ENCODE measurements at regions not wholly inside any gene's neighbourhood (a gene's known extent, or its start where the extent isn't known, plus 50 kb on each side); places are given as distances from the start of the nearest gene placed in this dataset.

DNA sequence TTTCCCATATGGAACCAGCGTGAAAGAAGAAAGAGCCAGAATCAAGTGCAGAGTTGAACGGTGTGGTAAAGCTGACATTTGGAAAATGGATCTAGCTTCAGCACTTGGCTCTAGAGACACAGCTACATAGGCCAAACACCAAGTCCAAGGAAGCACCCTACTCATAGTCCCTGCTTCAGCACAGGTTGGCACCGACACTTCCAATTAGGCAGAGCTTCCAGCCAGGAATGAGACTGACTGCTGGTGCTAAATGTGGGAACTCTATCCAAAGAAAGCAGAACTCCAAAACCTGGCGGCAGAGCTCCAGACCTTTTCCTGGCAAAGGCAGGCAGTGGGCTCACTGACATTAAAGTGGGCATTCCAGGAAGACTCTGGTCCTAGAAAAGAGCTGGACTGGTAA, 125.4 kb upstream of the CTNNA2 start:
- no peaks in the 10 kb centered on the region; the same call in 1 of the 2 replicates for H3K9me3 ChIP-seq
- H3K27me3 ChIP-seq (ENCODE audit: low read depth) = no peaks in the 10 kb centered on the region
- no peak overlapping the region for H3K4me3 ChIP-seq
- no peak for DNase-seq (ENCODE audit: low spot score in 2 of 2)
- in situ Hi-C loops (cut with MboI; ENCODE audit: low sequenced_read_pairs) = no loop called here
- H3K36me3 ChIP-seq (replicated peaks) = no peaks in the 10 kb centered on the region
- H3K4me1 ChIP-seq = no peaks in the 10 kb centered on the region

DNA sequence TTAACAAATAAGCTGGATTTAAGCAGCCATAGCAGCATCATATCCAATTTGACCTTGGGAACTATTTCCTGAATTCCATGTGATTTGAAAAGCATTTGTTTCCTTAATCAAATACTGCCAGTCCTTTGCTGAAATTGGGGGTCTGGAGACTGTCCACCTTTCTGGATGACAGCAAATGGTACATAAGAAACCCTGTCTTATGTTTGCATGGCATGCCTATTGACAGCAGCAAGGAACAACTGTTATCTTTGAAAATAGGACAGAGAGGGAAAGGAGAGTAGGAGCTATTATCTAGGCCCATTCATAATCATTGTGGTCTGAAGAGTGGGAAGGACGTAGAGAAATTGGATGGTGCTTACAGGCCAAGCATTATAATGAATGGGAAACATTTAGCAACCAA, 129.2 kb upstream of the CTNNA2 start:
- Histone ChIP-seq H3K27me3 (ENCODE audit: low read depth) (no peaks in the 10 kb centered on the region), H3K9me3 (no peaks in the 10 kb centered on the region; the same call in 1 of the 2 replicates), H3K4me3 (no peak overlapping the region), H3K4me1 (no peaks in the 10 kb centered on the region), H3K36me3 (replicated peaks) (no peaks in the 10 kb centered on the region)
- no peak for DNase-seq (ENCODE audit: low spot score in 2 of 2)
- in situ Hi-C loops (cut with MboI; ENCODE audit: low sequenced_read_pairs) = no loop called here

DNA sequence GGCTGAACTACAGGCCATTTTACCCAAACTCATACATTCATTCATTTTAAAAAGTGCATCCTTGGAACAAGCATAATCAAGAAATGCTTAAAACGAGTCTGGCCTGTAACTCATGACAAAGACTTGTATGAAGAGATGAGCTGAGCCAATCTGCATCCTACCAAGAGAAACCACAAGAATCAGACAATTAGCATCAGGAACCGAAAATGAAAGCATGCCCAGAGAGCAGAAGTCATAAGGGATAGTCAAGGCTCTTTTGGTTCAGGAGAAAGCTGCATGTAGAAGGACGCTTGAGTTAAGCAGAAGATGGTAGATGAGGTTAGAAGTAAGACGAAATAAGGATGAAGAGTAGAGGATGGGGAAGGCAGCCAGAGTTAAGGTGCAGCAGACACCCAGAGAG, 137.0 kb upstream of the CTNNA2 start:
- no peaks in the 10 kb centered on the region for H3K27me3 ChIP-seq (ENCODE audit: low read depth)
- H3K4me1 ChIP-seq = no peaks in the 10 kb centered on the region
- no peak for DNase-seq (ENCODE audit: low spot score in 2 of 2)
- H3K9me3 ChIP-seq = no peaks in the 10 kb centered on the region
- no peak overlapping the region for H3K4me3 ChIP-seq
- in situ Hi-C loops (cut with MboI; ENCODE audit: low sequenced_read_pairs) = no loop called here
- H3K36me3 ChIP-seq (replicated peaks) = no peaks in the 10 kb centered on the region

DNA sequence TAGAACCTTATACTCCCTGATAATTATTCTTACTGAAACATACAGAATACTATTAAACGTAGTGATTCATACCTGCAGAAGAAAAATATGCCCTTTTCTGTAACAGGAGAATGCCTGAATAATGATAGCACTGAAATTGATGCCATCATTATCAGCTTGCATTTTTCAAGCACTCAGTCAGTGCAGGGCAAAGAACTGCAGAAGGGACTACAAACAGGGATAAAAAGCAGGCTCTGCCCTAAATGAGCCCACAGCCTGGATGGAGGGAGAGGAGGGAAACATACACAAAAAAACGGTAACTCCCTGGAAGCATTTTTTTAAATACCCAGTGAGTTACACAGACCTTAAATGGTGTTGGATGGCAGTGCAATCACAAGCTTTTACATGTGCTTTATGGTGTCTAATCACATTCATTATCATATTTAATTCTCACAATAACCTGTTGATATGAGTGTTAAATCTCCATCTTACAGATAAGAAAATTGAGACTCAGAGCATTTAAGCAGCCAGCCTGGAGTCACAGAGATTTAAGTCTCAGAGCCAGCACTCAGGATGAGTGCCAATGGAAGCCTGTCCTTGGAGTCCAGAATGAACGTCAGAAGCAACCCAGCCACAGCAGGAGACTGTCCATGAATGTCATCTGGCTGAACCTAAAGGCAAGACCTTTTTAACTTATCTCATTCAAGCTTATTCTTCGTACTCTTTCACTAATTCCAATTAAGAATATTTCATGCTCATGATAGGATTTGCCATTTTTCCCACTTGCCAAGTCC, 139.3 kb upstream of the CTNNA2 start:
- no peaks in the 10 kb centered on the region for H3K9me3 ChIP-seq
- DNase-seq (ENCODE audit: low spot score in 2 of 2) = no peak
- H3K27me3 ChIP-seq (ENCODE audit: low read depth) = no peaks in the 10 kb centered on the region
- H3K4me3 ChIP-seq = no peak overlapping the region
- H3K36me3 ChIP-seq (replicated peaks) = no peaks in the 10 kb centered on the region
- in situ Hi-C loops (cut with MboI; ENCODE audit: low sequenced_read_pairs) = no loop called here
- H3K4me1 ChIP-seq = no peaks in the 10 kb centered on the region

DNA sequence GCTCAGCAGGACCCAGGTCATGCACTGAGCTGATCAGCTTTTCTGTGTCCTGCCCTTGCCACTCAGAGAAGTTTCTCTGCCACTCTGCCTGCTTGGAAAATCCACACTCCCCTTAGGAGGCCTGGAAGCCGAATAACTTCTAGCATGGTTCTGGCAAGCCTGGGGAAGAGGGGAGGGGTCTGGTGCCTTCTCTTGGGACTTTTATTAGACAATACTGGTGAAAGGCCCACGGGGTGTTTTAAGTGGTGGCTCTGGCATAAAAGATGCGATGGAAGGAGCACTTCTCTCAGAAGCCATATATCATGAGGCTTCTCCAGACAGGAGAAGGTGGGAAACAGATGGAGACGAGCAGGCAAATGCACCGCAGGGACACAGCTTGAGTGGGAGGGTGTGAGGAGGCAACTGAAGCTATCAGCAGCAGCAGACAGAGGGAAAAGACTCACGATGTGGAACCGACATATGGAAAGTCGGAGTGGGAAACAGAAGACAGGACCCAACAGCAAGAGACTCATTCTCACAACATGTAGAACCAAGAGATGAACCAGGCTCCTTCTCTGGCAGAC, 141.8 kb upstream of the CTNNA2 start:
- H3K9me3 ChIP-seq = no peaks in the 10 kb centered on the region
- H3K4me1 ChIP-seq = no peaks in the 10 kb centered on the region
- H3K27me3 ChIP-seq (ENCODE audit: low read depth) = no peaks in the 10 kb centered on the region
- DNase-seq (ENCODE audit: low spot score in 2 of 2) = no peak
- H3K4me3 ChIP-seq = no peak overlapping the region
- in situ Hi-C loops (cut with MboI; ENCODE audit: low sequenced_read_pairs) = no loop called here
- no peaks in the 10 kb centered on the region for H3K36me3 ChIP-seq (replicated peaks)

DNA sequence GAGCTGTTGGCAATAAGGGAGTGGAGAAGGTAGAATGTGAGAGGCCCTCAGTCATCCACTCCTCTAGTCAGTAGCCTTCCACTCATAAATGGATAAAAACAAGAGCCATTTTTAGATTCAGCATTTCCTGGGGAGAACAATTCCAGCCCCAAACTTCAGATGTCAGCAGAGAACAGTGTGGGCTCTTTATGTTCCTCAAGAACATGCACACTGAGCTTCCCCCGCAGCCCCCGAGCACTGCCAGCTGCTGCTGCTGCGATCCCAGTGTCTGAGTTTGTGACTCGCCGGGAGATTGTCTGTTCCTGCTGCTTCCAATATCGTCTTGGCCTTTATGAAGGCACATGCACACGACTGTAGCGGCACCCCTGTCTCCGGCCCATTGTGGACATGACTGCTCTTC, 143.7 kb upstream of the CTNNA2 start:
- no peak for DNase-seq (ENCODE audit: low spot score in 2 of 2)

DNA sequence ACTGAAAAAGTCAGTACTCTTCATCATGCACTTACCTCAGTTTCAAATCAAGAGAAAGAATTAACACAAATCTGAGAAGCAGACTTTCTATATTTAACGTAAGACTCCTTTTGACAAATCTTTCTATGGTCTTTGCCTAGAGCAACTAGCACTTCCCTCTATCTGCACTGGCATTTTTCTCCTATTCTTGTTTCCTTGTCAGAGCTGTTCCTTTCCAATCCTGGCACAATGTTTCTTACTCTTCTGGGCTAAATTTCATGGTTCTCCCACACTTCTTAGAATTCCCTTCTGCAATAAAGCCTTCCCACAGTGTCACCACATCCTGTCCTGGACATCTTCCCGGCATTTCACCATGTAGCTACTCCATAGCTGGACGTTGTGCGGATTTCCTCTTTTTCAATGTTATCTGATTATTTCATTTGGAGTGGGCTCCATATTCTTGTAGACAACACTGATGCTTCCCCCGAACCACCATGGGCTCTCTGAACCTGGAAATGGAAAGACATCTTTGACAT, 144.7 kb upstream of the CTNNA2 start:
- H3K4me3 ChIP-seq = no peak overlapping the region
- no peaks in the 10 kb centered on the region for H3K4me1 ChIP-seq
- H3K27me3 ChIP-seq (ENCODE audit: low read depth) = no peaks in the 10 kb centered on the region
- no peak for DNase-seq (ENCODE audit: low spot score in 2 of 2)
- no peaks in the 10 kb centered on the region for H3K36me3 ChIP-seq (replicated peaks)
- in situ Hi-C loops (cut with MboI; ENCODE audit: low sequenced_read_pairs) = no loop called here
- no peaks in the 10 kb centered on the region for H3K9me3 ChIP-seq

More for the DNA sequence above, 143.7 kb upstream of the CTNNA2 start:
- Histone ChIP-seq H3K9me3 (no peaks in the 10 kb centered on the region), H3K4me3 (no peak overlapping the region), H3K36me3 (replicated peaks) (no peaks in the 10 kb centered on the region), H3K27me3 (ENCODE audit: low read depth) (no peaks in the 10 kb centered on the region), H3K4me1 (no peaks in the 10 kb centered on the region)
- in situ Hi-C loops (cut with MboI; ENCODE audit: low sequenced_read_pairs) = no loop called here

DNA sequence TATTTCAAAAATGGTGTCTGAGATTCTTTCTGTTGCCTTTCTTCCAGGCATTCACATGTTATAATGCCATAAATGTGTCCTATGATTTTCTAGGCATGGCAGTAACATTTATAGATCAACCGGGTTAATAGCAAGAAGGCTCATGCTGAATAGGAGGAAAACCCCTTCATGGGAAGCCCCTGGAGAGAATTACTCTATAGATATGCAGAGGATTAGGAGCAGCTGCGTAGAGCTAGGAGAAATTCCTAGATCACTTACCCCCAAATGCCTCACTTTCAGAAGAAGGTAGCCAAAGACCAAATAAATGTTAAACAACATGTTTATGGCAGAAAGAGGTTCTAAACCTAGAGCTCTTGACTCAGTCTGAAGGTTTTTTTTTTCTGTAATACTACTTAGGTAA, 153.4 kb upstream of the CTNNA2 start:
- Histone ChIP-seq H3K27me3 (ENCODE audit: low read depth) (no peaks in the 10 kb centered on the region), H3K4me3 (no peak overlapping the region), H3K4me1 (no peaks in the 10 kb centered on the region), H3K36me3 (replicated peaks) (no peaks in the 10 kb centered on the region), H3K9me3 (no peaks in the 10 kb centered on the region)
- in situ Hi-C loops (cut with MboI; ENCODE audit: low sequenced_read_pairs) = no loop called here
- no peak for DNase-seq (ENCODE audit: low spot score in 2 of 2)

DNA sequence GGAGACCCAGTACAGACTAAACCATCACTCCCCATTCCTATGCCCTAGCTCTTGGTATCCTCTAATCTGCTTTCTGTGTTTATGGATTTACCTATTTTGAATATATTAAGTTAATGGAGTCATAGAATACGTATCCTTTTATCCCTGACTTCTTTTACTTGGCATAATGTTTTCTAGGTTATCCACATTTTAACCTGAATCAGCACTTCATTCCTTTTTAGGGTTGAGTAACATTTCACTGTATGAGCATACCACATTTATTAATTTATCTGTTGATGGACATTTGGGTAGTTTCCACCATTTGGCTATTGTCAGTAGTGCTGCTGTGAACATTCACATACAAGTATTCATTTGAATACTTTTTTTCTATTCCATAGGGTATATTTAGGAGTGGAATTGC, 157.3 kb upstream of the CTNNA2 start:
- Histone ChIP-seq H3K4me3 (no peak overlapping the region), H3K36me3 (replicated peaks) (no peaks in the 10 kb centered on the region), H3K27me3 (ENCODE audit: low read depth) (no peaks in the 10 kb centered on the region), H3K9me3 (no peaks in the 10 kb centered on the region), H3K4me1 (no peaks in the 10 kb centered on the region)
- in situ Hi-C loops (cut with MboI; ENCODE audit: low sequenced_read_pairs) = no loop called here
- DNase-seq (ENCODE audit: low spot score in 2 of 2) = no peak

DNA sequence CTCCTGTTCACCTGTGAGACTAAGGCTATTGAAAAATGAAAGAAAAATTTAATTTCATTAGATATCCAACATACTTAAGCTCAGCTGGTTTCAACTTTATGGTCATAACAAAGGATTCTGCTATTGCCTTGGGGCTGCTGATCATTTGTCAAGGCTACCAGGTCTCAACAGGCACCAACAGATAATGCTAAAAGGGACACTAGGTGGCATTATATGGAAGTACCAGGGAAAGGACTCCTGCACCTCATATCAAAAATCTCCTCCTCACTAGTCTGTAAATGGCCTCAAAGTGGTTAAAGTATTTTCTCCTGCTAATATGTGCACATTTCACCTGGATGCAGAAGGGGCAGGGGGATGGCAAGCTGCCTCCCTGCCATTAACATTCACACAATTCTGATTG, 167.9 kb upstream of the REG3A start:
- in situ Hi-C loops (cut with MboI; ENCODE audit: low sequenced_read_pairs) = no loop called here
- H3K4me1 ChIP-seq = no peaks in the 10 kb centered on the region
- no peaks in the 10 kb centered on the region for H3K36me3 ChIP-seq (replicated peaks)
- no peak for DNase-seq (ENCODE audit: low spot score in 2 of 2)
- no peaks in the 10 kb centered on the region for H3K9me3 ChIP-seq
- no peaks in the 10 kb centered on the region for H3K27me3 ChIP-seq (ENCODE audit: low read depth)
- H3K4me3 ChIP-seq = no peak overlapping the region

DNA sequence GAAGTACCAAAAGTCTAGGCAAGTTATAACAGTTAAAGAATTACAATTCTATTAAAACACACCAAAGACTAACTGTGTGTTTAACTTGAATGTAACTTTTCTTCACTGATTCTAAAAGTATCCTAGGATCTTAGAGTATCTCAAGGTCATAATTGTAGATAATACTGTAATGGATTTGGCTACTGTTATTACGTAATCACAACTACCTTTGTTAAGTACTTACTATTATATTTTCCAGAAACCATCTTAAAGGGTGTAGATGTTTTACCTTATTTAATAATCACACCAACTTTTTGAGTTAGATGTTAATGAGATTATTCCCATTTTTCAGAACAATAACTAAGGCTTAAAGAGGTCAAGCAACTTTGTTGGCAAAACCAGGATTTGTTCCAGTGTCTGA, 161.3 kb upstream of the REG3A start:
- H3K36me3 ChIP-seq (replicated peaks) = no peaks in the 10 kb centered on the region
- no peaks in the 10 kb centered on the region for H3K4me1 ChIP-seq
- no peak for DNase-seq (ENCODE audit: low spot score in 2 of 2)
- no peaks in the 10 kb centered on the region for H3K9me3 ChIP-seq
- H3K4me3 ChIP-seq = no peak overlapping the region
- no peaks in the 10 kb centered on the region for H3K27me3 ChIP-seq (ENCODE audit: low read depth)
- in situ Hi-C loops (cut with MboI; ENCODE audit: low sequenced_read_pairs) = no loop called here

DNA sequence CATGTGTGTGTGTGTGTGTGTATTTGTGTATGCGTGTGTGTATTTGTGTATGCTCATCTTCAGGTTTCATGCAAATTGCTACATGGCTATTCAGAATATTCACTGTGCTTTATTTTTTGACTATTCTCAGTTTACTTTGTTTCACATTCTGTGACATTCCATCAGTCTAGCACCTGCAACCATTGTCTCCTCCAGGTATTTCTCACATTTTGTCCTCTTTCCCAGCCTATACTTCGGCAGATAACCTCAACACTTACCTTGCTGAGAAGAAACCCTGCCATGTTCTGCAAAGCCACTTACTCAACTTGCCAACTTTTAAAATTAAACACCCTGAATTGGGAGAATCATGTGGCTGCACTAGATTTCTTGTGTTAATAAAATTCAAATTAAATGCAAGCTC, 135.4 kb upstream of the REG3A start:
- Histone ChIP-seq H3K9me3 (no peaks in the 10 kb centered on the region), H3K4me3 (no peak overlapping the region), H3K27me3 (ENCODE audit: low read depth) (no peaks in the 10 kb centered on the region), H3K4me1 (no peaks in the 10 kb centered on the region), H3K36me3 (replicated peaks) (no peaks in the 10 kb centered on the region)
- in situ Hi-C loops (cut with MboI; ENCODE audit: low sequenced_read_pairs) = no loop called here
- DNase-seq (ENCODE audit: low spot score in 2 of 2) = no peak

DNA sequence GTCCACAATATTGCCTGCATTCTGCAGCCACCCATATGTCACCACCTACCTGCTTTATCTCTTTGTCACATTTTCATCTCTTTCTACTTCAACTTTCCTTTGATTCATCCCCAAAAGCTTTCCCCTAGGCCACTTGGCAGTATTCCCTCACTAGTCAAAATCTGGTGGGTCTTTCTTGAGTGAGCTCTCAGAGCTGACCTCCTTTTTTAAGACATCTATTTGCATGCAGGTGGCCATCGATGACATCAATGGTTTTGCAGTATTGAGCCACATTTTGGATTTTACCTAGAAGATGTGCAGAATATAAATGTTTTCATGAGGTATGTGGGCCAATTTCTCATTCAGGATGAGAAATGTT, 133.4 kb upstream of the REG3A start:
- in situ Hi-C loops (cut with MboI; ENCODE audit: low sequenced_read_pairs) = no loop called here
- DNase-seq (ENCODE audit: low spot score in 2 of 2) = no peak
- Histone ChIP-seq H3K4me3 (no peak overlapping the region), H3K27me3 (ENCODE audit: low read depth) (no peaks in the 10 kb centered on the region), H3K9me3 (no peaks in the 10 kb centered on the region), H3K4me1 (no peaks in the 10 kb centered on the region), H3K36me3 (replicated peaks) (no peaks in the 10 kb centered on the region)

DNA sequence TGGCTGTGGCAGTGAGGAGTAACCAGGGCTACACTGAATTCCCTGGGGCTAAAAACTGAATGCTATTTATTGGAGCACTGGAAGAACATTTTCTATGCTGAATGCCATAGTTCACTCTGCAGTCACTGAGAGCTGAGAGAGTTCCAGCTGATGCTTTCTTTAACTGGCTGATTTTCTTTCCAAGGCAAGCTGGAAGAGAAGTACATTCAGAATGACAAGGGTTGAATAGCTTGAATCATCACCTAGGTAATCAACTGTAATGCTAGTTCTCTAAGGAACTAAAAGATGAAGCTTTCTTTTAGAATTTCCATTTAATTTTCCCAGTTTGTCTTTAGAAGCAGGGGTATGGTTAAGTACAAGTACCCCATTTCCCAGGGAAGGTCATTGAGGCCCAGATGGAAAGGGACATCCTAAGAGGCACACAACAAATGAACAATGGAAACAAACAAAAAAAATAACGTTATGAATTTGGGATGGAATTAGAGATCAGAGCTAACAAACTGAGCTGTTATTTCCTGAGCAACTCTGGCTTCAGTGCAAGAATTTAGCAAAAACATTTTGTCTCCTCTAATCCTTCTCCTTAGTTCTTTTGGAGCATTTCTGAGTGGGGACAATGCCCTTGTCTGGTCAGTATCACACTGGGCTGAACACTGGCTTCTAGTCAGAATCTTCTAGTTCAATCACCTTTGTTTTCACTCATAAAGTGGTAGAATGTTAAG, 132.8 kb upstream of the REG3A start:
- H3K4me3 ChIP-seq = no peak overlapping the region
- H3K9me3 ChIP-seq = no peaks in the 10 kb centered on the region
- in situ Hi-C loops (cut with MboI; ENCODE audit: low sequenced_read_pairs) = no loop called here
- H3K27me3 ChIP-seq (ENCODE audit: low read depth) = no peaks in the 10 kb centered on the region
- H3K4me1 ChIP-seq = no peaks in the 10 kb centered on the region
- H3K36me3 ChIP-seq (replicated peaks) = no peaks in the 10 kb centered on the region
- DNase-seq (ENCODE audit: low spot score in 2 of 2) = no peak
